Chondrocyte (in vitro differentiated cells): ENCODE measurements at regions not wholly inside any gene's neighbourhood (a gene's known extent, or its start where the extent isn't known, plus 50 kb on each side); places are given as distances from the start of the nearest gene placed in this dataset.
"Not testable (repeated sequence)": the region's sequence is repeated elsewhere in the genome, so short reads cannot be mapped to it uniquely, and the experiment has no call there.

ENCODE experiments used
- DNase-seq: peaks from one replicate; pipeline ENCODE4 v3.0.0; 2021; ENCODE audit warnings: mixed read lengths, low spot score
- H3K27ac Mint-ChIP-seq: one replicate; pipeline ENCODE4 v1.8.0; 2021; ENCODE audit warnings: mild to moderate bottlenecking, moderate library complexity, mixed read lengths; ENCODE audit not compliant: unreplicated experiment
- H3K27me3 Mint-ChIP-seq: 2 replicates; pipeline ENCODE4 v1.8.0; 2021; ENCODE audit warnings: low read depth, mixed read lengths
- H3K36me3 Mint-ChIP-seq: 2 replicates; pipeline ENCODE4 v1.8.0; 2021; ENCODE audit warnings: low read depth, mixed read lengths
- H3K4me1 Mint-ChIP-seq: 2 replicates; pipeline ENCODE4 v1.8.0; 2021; ENCODE audit warnings: low read depth, mild to moderate bottlenecking, mixed read lengths
- H3K4me3 Mint-ChIP-seq: one replicate; pipeline ENCODE4 v1.8.0; 2021; ENCODE audit warnings: mild to moderate bottlenecking, moderate library complexity, mixed read lengths; ENCODE audit not compliant: unreplicated experiment
- H3K9me3 Mint-ChIP-seq: 2 replicates; pipeline ENCODE4 v1.8.0; 2021; ENCODE audit warnings: low read depth, mixed read lengths
- TF ChIP-seq, protein P1 (sequence below): fragments of 200-600 bp; sonication (generic); IDR thresholded peaks from 2 replicates; pipeline ENCODE4 v1.5.0; 2021; ENCODE audit warnings: antibody characterized with exemption, mild to moderate bottlenecking, moderate library complexity

DNA sequence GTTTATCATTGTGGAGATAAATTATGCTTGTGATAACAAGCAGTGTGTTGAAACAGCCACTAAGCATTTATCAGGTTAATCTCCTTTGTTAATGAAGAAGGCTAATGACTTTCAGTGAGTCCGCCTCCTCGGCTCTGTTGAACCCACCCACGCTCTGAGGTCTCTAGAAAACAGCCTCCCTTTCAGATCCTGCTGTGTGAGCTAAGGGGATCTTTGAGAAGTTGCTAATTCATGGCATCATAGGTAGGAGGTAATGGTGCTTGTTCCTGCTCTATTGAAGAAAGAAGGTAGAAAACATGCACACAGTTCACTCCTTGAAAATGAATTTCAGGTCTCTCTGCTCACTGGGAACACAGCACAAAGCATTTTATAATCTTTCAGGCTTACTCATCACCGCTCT is 483.9 kb downstream of the AACS start:
- no peaks in the 10 kb centered on the region for H3K36me3 Mint-ChIP-seq
- TF ChIP-seq, protein P1, sequence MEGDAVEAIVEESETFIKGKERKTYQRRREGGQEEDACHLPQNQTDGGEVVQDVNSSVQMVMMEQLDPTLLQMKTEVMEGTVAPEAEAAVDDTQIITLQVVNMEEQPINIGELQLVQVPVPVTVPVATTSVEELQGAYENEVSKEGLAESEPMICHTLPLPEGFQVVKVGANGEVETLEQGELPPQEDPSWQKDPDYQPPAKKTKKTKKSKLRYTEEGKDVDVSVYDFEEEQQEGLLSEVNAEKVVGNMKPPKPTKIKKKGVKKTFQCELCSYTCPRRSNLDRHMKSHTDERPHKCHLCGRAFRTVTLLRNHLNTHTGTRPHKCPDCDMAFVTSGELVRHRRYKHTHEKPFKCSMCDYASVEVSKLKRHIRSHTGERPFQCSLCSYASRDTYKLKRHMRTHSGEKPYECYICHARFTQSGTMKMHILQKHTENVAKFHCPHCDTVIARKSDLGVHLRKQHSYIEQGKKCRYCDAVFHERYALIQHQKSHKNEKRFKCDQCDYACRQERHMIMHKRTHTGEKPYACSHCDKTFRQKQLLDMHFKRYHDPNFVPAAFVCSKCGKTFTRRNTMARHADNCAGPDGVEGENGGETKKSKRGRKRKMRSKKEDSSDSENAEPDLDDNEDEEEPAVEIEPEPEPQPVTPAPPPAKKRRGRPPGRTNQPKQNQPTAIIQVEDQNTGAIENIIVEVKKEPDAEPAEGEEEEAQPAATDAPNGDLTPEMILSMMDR, result no peak
- H3K9me3 Mint-ChIP-seq, result peaks cover 27% of the 10 kb centered on the region
- H3K4me3 Mint-ChIP-seq, result no peak overlapping the region
- peaks cover 5% of the 10 kb centered on the region for H3K4me1 Mint-ChIP-seq
- no peak overlapping the region for H3K27ac Mint-ChIP-seq
- H3K27me3 Mint-ChIP-seq, result no peaks in the 10 kb centered on the region
- no peak for DNase-seq

DNA sequence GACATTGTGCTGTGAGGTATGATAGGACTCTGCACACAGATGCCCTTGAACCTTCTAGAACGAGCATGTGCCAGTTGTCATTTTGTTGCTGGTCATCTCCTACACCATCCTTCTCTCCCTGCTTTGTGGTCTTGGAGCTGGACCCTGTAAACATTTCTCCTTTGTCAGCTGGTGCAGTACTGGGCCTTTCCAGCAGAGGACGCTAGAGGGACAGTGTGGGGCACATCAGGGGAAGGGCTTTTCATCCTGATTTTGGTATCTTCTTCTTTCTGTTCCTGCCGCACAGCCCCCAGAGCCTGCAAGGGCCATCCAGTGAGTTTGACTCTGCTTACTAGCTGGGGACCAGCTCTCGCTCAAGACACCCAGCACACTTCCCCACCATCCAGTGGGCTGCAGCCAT is 484.6 kb downstream of the AACS start:
- TF ChIP-seq, protein P1, result peak; percentile 39
- H3K27ac Mint-ChIP-seq, result no peak overlapping the region

DNA sequence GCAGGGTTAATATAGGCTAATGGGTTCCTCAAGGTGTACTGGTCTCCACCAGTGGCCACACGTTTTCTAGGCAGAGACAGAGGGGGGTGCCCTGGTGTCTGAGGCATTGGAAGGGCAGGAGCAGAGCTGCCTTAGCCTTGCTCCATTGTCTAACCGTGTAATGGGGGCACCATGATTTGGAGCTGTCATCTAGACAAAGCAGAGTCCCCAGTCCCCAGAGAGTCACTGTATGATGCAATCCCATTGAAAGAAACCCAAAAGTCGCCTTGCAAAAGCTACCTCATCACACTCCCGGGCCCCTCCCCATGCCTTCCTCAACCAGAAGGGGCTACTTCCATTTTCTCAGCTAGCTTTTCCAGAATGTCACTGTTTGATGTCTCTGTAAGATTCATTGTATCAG is 487.1 kb downstream of the AACS start:
- DNase-seq, result no peak
- Mint-ChIP-seq H3K4me3 (no peak overlapping the region), H3K27me3 (no peaks in the 10 kb centered on the region), H3K9me3 (peaks cover 7% of the 10 kb centered on the region), H3K4me1 (peaks cover 5% of the 10 kb centered on the region), H3K36me3 (no peaks in the 10 kb centered on the region), H3K27ac (no peak overlapping the region)
- TF ChIP-seq, protein P1, result no peak

More for the DNA sequence above, 484.6 kb downstream of the AACS start:
- Mint-ChIP-seq H3K4me1 (peaks cover 5% of the 10 kb centered on the region), H3K36me3 (no peaks in the 10 kb centered on the region), H3K9me3 (peaks cover 23% of the 10 kb centered on the region), H3K27me3 (no peaks in the 10 kb centered on the region), H3K4me3 (no peak overlapping the region)
- no peak for DNase-seq

DNA sequence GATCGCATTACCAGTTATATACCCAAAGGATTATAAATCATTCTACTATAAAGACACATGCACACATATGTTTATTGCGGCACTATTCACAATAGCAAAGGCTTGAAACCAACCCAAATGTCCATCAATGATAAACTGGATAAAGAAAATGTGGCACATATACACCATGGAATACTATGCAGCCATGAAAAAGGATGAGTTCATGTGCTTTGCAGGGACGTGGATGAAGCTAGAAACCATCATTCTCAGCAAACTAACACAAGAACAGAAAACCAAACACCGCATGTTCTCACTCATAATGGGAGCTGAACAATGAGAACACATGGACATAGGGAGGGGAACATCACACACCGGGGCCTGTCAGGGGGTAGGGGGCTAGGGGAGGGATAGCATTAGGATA is 495.8 kb downstream of the AACS start:
- not testable (repeated sequence) for H3K27me3 Mint-ChIP-seq, H3K4me1 Mint-ChIP-seq, H3K36me3 Mint-ChIP-seq, H3K4me3 Mint-ChIP-seq, DNase-seq, H3K27ac Mint-ChIP-seq
- peaks cover 11% of the 10 kb centered on the region for H3K9me3 Mint-ChIP-seq

DNA sequence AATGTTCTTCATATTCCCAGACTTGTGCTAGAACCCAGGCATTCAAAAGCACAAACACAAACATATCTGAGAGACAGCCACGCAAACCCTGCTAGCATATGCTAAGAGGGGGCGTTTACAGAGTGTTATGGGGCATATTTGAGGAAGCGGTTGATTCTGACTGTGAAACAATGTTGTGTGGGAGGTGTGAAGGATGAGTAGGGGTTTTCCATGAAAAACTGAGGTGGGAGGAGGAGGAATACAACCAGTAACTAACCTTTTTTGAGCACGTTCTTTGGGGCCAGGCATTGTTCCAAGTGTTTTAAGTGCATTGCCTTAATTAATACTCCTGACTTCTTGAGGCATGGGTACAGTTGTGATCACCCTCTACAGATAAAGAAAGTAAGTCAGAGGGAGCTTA is 499.5 kb downstream of the AACS start:
- TF ChIP-seq, protein P1, result no peak

DNA sequence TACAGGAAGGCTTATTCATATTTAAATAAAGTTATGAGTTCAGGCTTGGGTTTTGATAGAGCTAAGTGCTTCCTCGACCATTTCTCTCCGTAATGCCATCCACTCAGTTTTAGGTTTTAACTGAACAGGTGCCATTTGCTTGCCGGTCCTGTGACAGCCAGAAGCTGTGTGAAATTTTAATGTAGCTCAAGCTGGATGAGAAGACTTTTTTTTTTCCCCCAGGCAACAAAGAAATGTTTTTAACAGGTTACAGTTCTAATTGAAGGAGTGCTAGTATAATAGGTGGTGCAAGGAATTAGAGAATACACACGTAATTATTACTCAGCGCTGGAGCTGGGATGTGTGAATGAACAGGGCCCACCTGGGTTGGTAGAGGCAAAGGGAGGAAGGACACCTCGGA is 502.3 kb downstream of the AACS start:
- Mint-ChIP-seq H3K36me3 (no peaks in the 10 kb centered on the region), H3K27ac (no peak overlapping the region), H3K4me3 (no peak overlapping the region), H3K9me3 (peaks cover 15% of the 10 kb centered on the region), H3K4me1 (no peaks in the 10 kb centered on the region), H3K27me3 (no peaks in the 10 kb centered on the region)
- TF ChIP-seq, protein P1, result no peak
- no peak for DNase-seq

More for the DNA sequence above, 499.5 kb downstream of the AACS start:
- Mint-ChIP-seq H3K36me3 (no peaks in the 10 kb centered on the region), H3K27me3 (no peaks in the 10 kb centered on the region), H3K9me3 (peaks cover 17% of the 10 kb centered on the region), H3K4me3 (no peak overlapping the region), H3K27ac (no peak overlapping the region), H3K4me1 (no peaks in the 10 kb centered on the region)
- DNase-seq, result no peak
